Activated naive CD8-positive, alpha-beta T cell (primary cell): ENCODE measurements at regions not wholly inside any gene's neighbourhood (a gene's known extent, or its start where the extent isn't known, plus 50 kb on each side); places are given as distances from the start of the nearest gene placed in this dataset.

Source experiments
- H3K27ac Mint-ChIP-seq: one replicate; pipeline ENCODE4 v1.8.0; 2021; ENCODE audit warnings: mixed read lengths
- H3K27me3 Mint-ChIP-seq: one replicate; pipeline ENCODE4 v1.8.0; 2021; ENCODE audit warnings: mixed read lengths
- H3K36me3 Mint-ChIP-seq: one replicate; pipeline ENCODE4 v1.8.0; 2021; ENCODE audit warnings: mixed read lengths
- H3K4me1 Mint-ChIP-seq: one replicate; pipeline ENCODE4 v1.8.0; 2021; ENCODE audit warnings: low read depth, mixed read lengths
- H3K4me3 Mint-ChIP-seq: one replicate; pipeline ENCODE4 v1.8.0; 2021; ENCODE audit warnings: mild to moderate bottlenecking, mixed read lengths
- H3K9me3 Mint-ChIP-seq: one replicate; pipeline ENCODE4 v1.8.0; 2021; ENCODE audit warnings: low read depth, mixed read lengths

DNA sequence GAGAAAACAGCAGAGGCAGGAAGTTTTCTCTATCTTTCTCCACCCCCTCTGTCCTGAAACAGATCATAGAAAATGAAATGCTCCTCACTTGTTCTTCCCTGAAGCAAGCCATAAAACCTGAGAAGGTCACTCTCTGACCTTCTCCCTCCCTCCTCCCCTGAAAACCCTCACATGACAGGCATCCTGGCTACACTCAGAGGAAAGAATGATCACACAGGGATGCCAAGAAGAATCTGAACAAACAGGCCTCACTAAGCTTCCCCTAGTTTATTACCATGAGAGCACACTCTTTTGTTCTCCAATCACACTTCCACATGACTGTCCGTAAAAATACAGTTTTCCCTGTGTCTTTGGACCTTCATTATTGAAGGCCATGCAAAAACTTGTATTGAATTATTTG, 300.1 kb downstream of the BUD13 start:
- H3K27me3 Mint-ChIP-seq: peaks cover 23% of the 10 kb centered on the region
- no peak overlapping the region for H3K4me3 Mint-ChIP-seq
- no peaks in the 10 kb centered on the region for H3K9me3 Mint-ChIP-seq
- H3K4me1 Mint-ChIP-seq: no peaks in the 10 kb centered on the region
- no peaks in the 10 kb centered on the region for H3K36me3 Mint-ChIP-seq
- H3K27ac Mint-ChIP-seq: no peak overlapping the region

- Mint-ChIP-seq H3K4me3 (no peak overlapping the region), H3K4me1 (no peaks in the 10 kb centered on the region), H3K27ac (no peak overlapping the region), H3K9me3 (no peaks in the 10 kb centered on the region), H3K36me3 (no peaks in the 10 kb centered on the region), H3K27me3 (peaks cover 23% of the 10 kb centered on the region)
Measured at GRCh38 chr11:116471608-116472256, 301.1 kb downstream of the BUD13 start.

- H3K27me3 Mint-ChIP-seq: peaks cover 17% of the 10 kb centered on the region
- no peaks in the 10 kb centered on the region for H3K4me1 Mint-ChIP-seq
- H3K9me3 Mint-ChIP-seq: no peaks in the 10 kb centered on the region
- no peak overlapping the region for H3K27ac Mint-ChIP-seq
- H3K36me3 Mint-ChIP-seq: no peaks in the 10 kb centered on the region
- no peak overlapping the region for H3K4me3 Mint-ChIP-seq
Measured at GRCh38 chr11:116468699-116469098, 304.1 kb downstream of the BUD13 start.

DNA sequence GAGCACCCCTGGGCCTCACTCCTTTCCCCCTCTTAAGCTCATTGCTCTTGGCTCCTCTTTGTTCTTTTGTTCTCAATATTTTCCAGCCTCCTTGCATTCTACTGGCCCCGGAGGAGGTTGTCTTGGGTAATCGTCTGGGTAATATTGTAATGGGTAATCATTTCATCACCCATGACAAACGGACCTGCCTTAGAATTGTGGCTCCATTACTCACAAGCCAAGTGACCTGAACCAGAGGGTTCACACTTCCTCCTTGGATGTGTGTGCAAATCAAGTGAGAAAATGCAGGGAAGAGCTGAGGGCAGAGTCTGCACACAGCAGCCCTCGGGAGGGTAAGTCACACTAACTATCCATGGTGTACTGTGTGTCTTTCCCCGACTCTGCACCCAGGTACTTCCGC, 305.0 kb downstream of the BUD13 start:
- no peaks in the 10 kb centered on the region for H3K9me3 Mint-ChIP-seq
- H3K27me3 Mint-ChIP-seq: peaks cover 17% of the 10 kb centered on the region
- H3K27ac Mint-ChIP-seq: no peak overlapping the region
- H3K4me3 Mint-ChIP-seq: no peak overlapping the region
- no peaks in the 10 kb centered on the region for H3K4me1 Mint-ChIP-seq
- H3K36me3 Mint-ChIP-seq: no peaks in the 10 kb centered on the region

GRCh38 chr11:116466801-116467200, 306.0 kb downstream of the BUD13 start:
- Mint-ChIP-seq H3K4me1 (no peaks in the 10 kb centered on the region), H3K27ac (no peak overlapping the region)

GRCh38 chr11:116466191-116466590, 306.6 kb downstream of the BUD13 start:
- Mint-ChIP-seq H3K27ac (no peak overlapping the region), H3K27me3 (peaks cover 14% of the 10 kb centered on the region), H3K9me3 (no peaks in the 10 kb centered on the region), H3K4me1 (no peaks in the 10 kb centered on the region), H3K4me3 (no peak overlapping the region), H3K36me3 (no peaks in the 10 kb centered on the region)

More at GRCh38 chr11:116466801-116467200, 306.0 kb downstream of the BUD13 start:
- no peaks in the 10 kb centered on the region for H3K36me3 Mint-ChIP-seq
- H3K9me3 Mint-ChIP-seq: no peaks in the 10 kb centered on the region
- H3K27me3 Mint-ChIP-seq: peaks cover 11% of the 10 kb centered on the region
- H3K4me3 Mint-ChIP-seq: no peak overlapping the region

DNA sequence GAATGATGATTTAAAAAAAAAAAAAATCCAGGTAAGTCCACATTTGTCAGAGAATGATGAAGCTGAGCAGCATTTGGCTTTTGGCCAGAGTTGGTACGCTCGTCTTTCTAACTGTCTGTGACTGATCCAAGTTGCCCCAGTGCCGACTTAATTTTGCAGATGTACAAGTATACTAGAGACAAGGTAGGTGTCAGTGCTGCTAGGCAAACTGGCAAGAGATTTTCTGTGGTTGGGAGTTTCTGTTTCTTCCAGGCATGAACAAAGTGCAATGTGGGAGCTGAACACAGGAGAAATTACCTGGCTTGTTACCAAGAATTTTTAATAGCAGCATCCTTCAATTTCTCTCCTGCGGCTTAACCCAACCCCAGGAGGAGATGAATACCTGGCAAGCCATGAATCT, 307.7 kb downstream of the BUD13 start:
- H3K36me3 Mint-ChIP-seq: no peaks in the 10 kb centered on the region
- no peaks in the 10 kb centered on the region for H3K9me3 Mint-ChIP-seq
- no peaks in the 10 kb centered on the region for H3K4me1 Mint-ChIP-seq
- H3K27me3 Mint-ChIP-seq: peaks cover 11% of the 10 kb centered on the region
- no peak overlapping the region for H3K27ac Mint-ChIP-seq
- H3K4me3 Mint-ChIP-seq: no peak overlapping the region

GRCh38 chr11:116461789-116462188, 311.0 kb downstream of the BUD13 start:
- Mint-ChIP-seq H3K4me3 (no peak overlapping the region), H3K4me1 (no peaks in the 10 kb centered on the region), H3K27ac (no peak overlapping the region), H3K9me3 (no peaks in the 10 kb centered on the region), H3K27me3 (peaks cover 7% of the 10 kb centered on the region), H3K36me3 (no peaks in the 10 kb centered on the region)

DNA sequence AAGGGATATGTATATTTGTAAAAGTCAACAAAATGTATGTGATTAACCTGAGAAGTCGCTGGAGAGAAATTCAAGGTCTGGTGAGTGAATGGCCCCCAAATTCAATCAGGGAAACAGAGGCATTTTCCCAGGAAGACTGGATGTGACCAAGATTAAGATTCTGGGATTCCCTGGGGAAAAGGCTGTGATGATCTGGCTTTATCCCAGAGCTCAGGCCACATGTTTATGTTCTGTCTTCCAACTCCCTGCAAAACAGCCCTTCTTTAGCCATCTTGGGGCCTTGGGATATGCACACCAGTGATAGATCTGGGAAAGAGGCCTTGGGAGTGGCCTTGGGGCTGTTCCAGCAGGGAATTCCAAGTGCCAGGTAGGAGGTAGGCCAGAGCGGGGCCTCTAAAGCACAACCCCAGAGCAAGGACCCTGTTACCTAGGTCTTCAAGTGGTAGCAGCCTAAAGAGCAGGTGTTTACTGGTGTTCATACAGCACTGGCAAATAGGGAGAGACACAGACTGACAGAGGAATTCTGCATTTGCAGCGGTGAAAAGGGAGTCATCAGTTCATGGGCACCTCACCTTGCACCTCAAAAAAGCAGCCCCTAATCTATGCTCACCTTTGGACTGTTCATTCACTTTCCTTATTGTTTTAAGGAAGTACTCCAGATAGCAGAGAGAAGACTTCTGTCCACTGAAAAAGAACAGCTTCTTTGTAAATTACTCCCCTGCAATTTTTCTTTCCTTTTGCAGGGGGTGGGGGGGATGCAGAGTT, 312.4 kb downstream of the BUD13 start:
- no peaks in the 10 kb centered on the region for H3K4me1 Mint-ChIP-seq
- H3K9me3 Mint-ChIP-seq: no peaks in the 10 kb centered on the region
- peaks cover 7% of the 10 kb centered on the region for H3K27me3 Mint-ChIP-seq
- no peak overlapping the region for H3K27ac Mint-ChIP-seq
- H3K4me3 Mint-ChIP-seq: no peak overlapping the region
- H3K36me3 Mint-ChIP-seq: no peaks in the 10 kb centered on the region

DNA sequence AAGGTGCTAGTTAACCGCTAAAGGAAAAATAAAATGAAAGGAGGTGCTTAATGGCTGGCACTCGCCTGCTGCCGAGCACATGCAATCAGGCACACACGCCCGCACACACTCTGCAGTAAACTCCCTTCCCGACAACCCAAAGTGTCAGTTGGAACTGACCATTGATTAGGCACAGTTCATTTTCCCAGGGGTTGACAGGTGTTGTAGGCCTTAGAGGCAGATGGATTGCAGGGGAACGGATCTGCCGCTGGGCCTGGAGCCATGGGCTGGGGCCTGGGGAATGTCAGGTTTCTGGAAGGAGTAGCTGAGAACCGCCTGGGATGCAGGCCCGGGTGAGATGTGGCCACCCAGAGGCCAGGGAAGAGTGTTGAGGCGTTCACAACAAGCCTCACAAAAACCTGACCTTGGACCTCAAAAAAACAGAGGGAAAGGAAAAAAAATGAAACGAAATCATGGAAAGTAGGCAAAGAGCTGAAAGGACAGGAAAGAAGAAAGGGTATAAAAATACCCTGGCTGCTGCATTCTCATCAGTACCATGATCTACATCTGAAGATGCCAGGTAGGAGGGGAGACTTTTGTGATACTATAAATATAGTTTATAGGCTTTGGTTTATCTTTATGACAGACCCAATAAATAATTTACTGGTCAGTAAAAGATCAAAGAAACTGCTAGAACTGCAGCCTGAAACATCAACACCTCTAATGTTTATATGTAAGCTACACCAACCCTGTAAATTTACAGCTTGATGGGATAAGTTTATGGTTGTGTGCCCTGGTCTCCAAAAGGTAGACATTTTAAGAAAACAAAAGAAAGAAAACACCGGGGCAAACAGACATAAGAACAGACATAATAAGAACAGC, 313.4 kb downstream of the BUD13 start:
- H3K36me3 Mint-ChIP-seq: no peaks in the 10 kb centered on the region
- no peak overlapping the region for H3K27ac Mint-ChIP-seq
- H3K9me3 Mint-ChIP-seq: no peaks in the 10 kb centered on the region
- H3K4me1 Mint-ChIP-seq: no peaks in the 10 kb centered on the region
- peaks cover 7% of the 10 kb centered on the region for H3K27me3 Mint-ChIP-seq
- H3K4me3 Mint-ChIP-seq: no peak overlapping the region

- H3K9me3 Mint-ChIP-seq: no peaks in the 10 kb centered on the region
- no peaks in the 10 kb centered on the region for H3K4me1 Mint-ChIP-seq
- H3K27ac Mint-ChIP-seq: no peak overlapping the region
- H3K36me3 Mint-ChIP-seq: no peaks in the 10 kb centered on the region
- H3K4me3 Mint-ChIP-seq: no peak overlapping the region
- H3K27me3 Mint-ChIP-seq: peaks cover 7% of the 10 kb centered on the region
Measured at GRCh38 chr11:116458546-116458945, 314.2 kb downstream of the BUD13 start.

DNA sequence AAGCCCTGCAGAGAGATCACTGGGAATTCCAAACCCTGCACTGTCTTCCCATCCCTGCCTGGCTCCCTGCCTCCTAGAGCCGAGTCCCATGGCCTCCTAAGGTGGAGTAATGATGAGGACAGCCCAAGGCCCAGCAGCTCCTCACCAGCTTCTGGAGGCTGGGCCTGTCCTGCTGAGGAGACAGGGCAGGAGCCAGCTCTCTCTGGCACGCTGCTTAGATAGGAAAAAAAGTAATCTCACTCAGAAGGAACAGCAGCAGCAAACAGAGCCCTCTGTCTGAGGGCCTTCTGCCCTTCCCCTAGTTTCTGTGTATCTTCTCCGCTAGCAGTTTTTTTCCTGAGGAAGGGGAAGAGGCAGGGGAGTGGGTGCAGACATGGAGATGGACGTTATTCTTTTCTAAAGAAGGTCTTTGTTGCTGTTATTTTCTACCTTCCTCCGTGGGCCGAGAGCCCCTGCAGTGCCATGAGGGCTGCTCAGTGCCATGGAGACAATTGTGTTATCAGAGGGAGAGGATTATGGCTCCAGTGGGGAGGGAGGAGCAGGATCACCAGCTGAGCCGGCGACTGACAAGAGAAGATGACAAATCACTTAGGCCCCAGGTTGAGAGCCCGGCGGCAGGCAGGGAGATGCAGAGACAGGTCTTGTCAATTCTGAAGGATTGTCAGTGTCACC, 315.3 kb downstream of the BUD13 start:
- H3K9me3 Mint-ChIP-seq: no peaks in the 10 kb centered on the region
- no peak overlapping the region for H3K4me3 Mint-ChIP-seq
- peaks cover 7% of the 10 kb centered on the region for H3K27me3 Mint-ChIP-seq
- H3K27ac Mint-ChIP-seq: no peak overlapping the region
- H3K4me1 Mint-ChIP-seq: no peaks in the 10 kb centered on the region
- H3K36me3 Mint-ChIP-seq: no peaks in the 10 kb centered on the region

- H3K4me3 Mint-ChIP-seq: no peak overlapping the region
- H3K4me1 Mint-ChIP-seq: no peaks in the 10 kb centered on the region
- peaks cover 4% of the 10 kb centered on the region for H3K27me3 Mint-ChIP-seq
Measured at GRCh38 chr11:116454951-116455350, 317.8 kb downstream of the BUD13 start.

DNA sequence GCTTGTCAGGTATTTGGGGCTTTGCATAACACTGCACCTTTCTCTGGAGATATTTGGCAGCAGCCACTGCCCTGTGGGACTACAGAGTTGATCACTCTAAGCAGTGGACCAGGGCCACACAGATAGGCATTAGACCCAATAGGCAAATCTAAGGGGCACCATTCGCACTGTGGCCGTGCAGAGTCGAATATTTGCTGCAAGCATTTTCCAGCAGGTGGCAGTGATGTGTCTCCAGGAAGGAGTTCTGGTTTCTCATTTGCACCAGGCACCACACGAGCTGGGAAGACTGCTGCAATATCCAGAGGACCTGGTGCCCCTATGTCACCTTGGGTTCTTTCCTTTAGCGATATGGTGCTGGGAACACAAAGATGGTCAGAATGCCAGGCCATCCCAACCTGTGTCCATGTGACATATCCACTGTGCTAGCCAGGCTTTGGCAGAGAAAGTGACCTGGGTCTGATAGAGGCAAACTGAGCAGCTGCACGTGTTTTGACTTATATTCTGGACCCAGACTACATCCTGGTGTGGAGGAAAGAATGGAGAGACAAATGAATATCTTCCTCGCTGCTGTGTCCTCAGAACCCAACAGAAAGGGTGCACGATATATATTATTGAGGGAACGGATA, 318.7 kb downstream of the BUD13 start:
- H3K9me3 Mint-ChIP-seq: peaks cover 8% of the 10 kb centered on the region
- no peak overlapping the region for H3K27ac Mint-ChIP-seq
- H3K36me3 Mint-ChIP-seq: no peaks in the 10 kb centered on the region
- H3K27me3 Mint-ChIP-seq: peaks cover 4% of the 10 kb centered on the region
- no peak overlapping the region for H3K4me3 Mint-ChIP-seq
- H3K4me1 Mint-ChIP-seq: no peaks in the 10 kb centered on the region

More at GRCh38 chr11:116454951-116455350, 317.8 kb downstream of the BUD13 start:
- H3K36me3 Mint-ChIP-seq: no peaks in the 10 kb centered on the region
- H3K9me3 Mint-ChIP-seq: peaks cover 8% of the 10 kb centered on the region
- H3K27ac Mint-ChIP-seq: no peak overlapping the region
